ENCODE measurements at regions not wholly inside any gene's neighbourhood (a gene's known extent, or its start where the extent isn't known, plus 50 kb on each side); places are given as distances from the start of the nearest gene placed in this dataset.
A peak's percentile ranks its signal among the peaks of the same experiment; 100 is the strongest.

- TF ChIP-seq, protein P1, sequence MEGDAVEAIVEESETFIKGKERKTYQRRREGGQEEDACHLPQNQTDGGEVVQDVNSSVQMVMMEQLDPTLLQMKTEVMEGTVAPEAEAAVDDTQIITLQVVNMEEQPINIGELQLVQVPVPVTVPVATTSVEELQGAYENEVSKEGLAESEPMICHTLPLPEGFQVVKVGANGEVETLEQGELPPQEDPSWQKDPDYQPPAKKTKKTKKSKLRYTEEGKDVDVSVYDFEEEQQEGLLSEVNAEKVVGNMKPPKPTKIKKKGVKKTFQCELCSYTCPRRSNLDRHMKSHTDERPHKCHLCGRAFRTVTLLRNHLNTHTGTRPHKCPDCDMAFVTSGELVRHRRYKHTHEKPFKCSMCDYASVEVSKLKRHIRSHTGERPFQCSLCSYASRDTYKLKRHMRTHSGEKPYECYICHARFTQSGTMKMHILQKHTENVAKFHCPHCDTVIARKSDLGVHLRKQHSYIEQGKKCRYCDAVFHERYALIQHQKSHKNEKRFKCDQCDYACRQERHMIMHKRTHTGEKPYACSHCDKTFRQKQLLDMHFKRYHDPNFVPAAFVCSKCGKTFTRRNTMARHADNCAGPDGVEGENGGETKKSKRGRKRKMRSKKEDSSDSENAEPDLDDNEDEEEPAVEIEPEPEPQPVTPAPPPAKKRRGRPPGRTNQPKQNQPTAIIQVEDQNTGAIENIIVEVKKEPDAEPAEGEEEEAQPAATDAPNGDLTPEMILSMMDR (IDR thresholded peaks at IDR 0.05): peak; percentile 11; the same call in 1 of the 2 replicates
- TF ChIP-seq ZFX (IDR thresholded peaks at IDR 0.05; ENCODE audit: borderline replicate concordance): no peak
These were observed 889.6 kb downstream of the DTWD2 start for GRCh38 chr5:118098716-118099115.

Measured in 22Rv1 (cell line).